Activated naive CD4-positive, alpha-beta T cell treated with anti-CD3 and anti-CD28 coated beads for 36 hours (primary cell): ENCODE measurements at regions not wholly inside any gene's neighbourhood (a gene's known extent, or its start where the extent isn't known, plus 50 kb on each side); places are given as distances from the start of the nearest gene placed in this dataset.

Experiments used
- CTCF ChIA-PET: fragments of 350-600 bp; sonication (Branson Sonifier 250); formaldehyde crosslinking; loops from one replicate; lab custom pipeline; 2021; ENCODE audit warnings: antibody characterized with exemption; lab: Charles Lee
- DNase-seq: peaks from one replicate; pipeline ENCODE4 v3.0.0-alpha.2; 2020
- H3K27ac Mint-ChIP-seq: one replicate; pipeline ENCODE4 v1.8.0; 2021; ENCODE audit warnings: mild to moderate bottlenecking, mixed read lengths
- H3K27me3 Mint-ChIP-seq: one replicate; pipeline ENCODE4 v1.8.0; 2021; ENCODE audit warnings: low read depth, mixed read lengths
- H3K36me3 Mint-ChIP-seq: one replicate; pipeline ENCODE4 v1.8.0; 2021; ENCODE audit warnings: low read depth, mixed read lengths
- H3K4me1 Mint-ChIP-seq: one replicate; pipeline ENCODE4 v1.8.0; 2021; ENCODE audit warnings: low read depth, mixed read lengths
- H3K4me3 Mint-ChIP-seq: one replicate; pipeline ENCODE4 v1.8.0; 2021; ENCODE audit warnings: mild to moderate bottlenecking, moderate library complexity, mixed read lengths
- H3K9me3 Mint-ChIP-seq: one replicate; pipeline ENCODE4 v1.8.0; 2021; ENCODE audit warnings: mixed read lengths
- intact Hi-C: fragments of 100-400 bp; cut with micrococcal nuclease; formaldehyde crosslinking; loops from one replicate; pipeline ENCODE4 v1.15.1; 2023

GRCh38 chrX:120774606-120775005 is 101.1 kb downstream of the CT47B1 start:
- CTCF ChIA-PET = no interaction called here
- Mint-ChIP-seq H3K9me3 (peaks cover 2% of the 10 kb centered on the region), H3K27me3 (no peaks in the 10 kb centered on the region)

DNA sequence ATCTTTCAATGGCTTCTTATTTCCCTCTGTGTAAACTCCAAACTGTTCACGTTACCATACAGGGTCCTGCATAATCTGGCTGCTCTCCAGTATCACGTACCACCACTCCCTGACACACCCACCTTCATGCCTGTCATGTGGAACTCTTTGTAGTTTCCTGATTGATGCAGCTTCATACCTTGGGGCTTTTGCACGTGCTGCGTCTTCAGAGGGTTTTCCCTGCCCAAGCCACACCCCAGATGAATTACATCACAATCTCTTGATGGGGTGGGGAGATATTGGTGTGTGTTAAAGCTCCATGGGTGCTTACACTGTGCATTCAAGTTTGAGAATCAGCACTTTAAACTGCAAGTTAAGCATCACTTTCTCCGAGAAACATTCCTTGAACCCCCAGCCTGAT is 101.9 kb downstream of the CT47B1 start:
- intact Hi-C loops = loop anchor here (5.0 kb wide), 1 partner anchor 216 kb away; no protein-coding TSS in a partner anchor
- CTCF ChIA-PET = no interaction called here
- H3K4me3 Mint-ChIP-seq = no peak overlapping the region

More at GRCh38 chrX:120774606-120775005, 101.1 kb downstream of the CT47B1 start:
- H3K4me1 Mint-ChIP-seq = peaks cover 2% of the 10 kb centered on the region
- H3K36me3 Mint-ChIP-seq = no peaks in the 10 kb centered on the region
- DNase-seq = no peak
- intact Hi-C loops = loop anchor here (5.0 kb wide), 1 partner anchor 217 kb away; no protein-coding TSS in a partner anchor
- no peak overlapping the region for H3K27ac Mint-ChIP-seq
- no peak overlapping the region for H3K4me3 Mint-ChIP-seq

GRCh38 chrX:120769576-120770341 is 105.9 kb downstream of the CT47B1 start:
- intact Hi-C loops = loop anchor here (1.0 to 5.0 kb wide), 4 partner anchors 33 to 271 kb away; no protein-coding TSS in a partner anchor
- Mint-ChIP-seq H3K4me3 (no peak overlapping the region), H3K36me3 (no peaks in the 10 kb centered on the region), H3K9me3 (no peaks in the 10 kb centered on the region), H3K27ac (no peak overlapping the region), H3K27me3 (no peaks in the 10 kb centered on the region), H3K4me1 (peaks cover 2% of the 10 kb centered on the region)
- DNase-seq = peak; percentile 21
- CTCF ChIA-PET = interaction anchor here (0.5 to 1.8 kb wide), 5 partner anchors 16 to 1423 kb away, joined by 3 to 5 read pairs (median 4); no protein-coding TSS in a partner anchor

More for the DNA sequence above, 101.9 kb downstream of the CT47B1 start:
- Mint-ChIP-seq H3K4me1 (peaks cover 2% of the 10 kb centered on the region), H3K27ac (no peak overlapping the region), H3K36me3 (no peaks in the 10 kb centered on the region), H3K27me3 (no peaks in the 10 kb centered on the region), H3K9me3 (peaks cover 2% of the 10 kb centered on the region)
- DNase-seq = no peak

GRCh38 chrX:120768681-120769080 is 107.0 kb downstream of the CT47B1 start:
- no peak for DNase-seq
- no peak overlapping the region for H3K27ac Mint-ChIP-seq
- peaks cover 2% of the 10 kb centered on the region for H3K4me1 Mint-ChIP-seq
- H3K9me3 Mint-ChIP-seq = no peaks in the 10 kb centered on the region
- no peaks in the 10 kb centered on the region for H3K27me3 Mint-ChIP-seq
- CTCF ChIA-PET = interaction anchor here (0.5 kb wide), 1 partner anchor 148 kb away, joined by 3 read pairs; no protein-coding TSS in a partner anchor
- no peak overlapping the region for H3K4me3 Mint-ChIP-seq
- H3K36me3 Mint-ChIP-seq = no peaks in the 10 kb centered on the region
- intact Hi-C loops = no loop called here

DNA sequence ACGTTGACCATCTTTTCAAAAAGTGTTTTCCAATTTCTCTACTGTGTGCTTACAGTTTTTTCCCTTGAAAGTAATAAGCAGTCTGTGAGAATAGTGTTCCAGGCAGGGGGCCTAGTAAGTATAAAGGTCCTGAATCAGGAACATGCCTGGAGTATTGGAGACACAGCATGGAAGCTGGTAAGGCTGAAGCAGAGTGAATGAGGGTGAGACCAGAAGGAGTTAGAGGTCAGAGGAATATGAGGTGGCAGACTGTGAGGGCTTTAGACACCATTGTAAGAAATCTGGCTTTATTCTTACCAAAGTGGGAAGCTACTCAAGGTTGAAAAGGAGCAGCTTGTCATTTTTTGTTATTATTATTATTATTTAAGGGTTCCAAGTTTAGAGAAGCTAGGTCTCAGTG is 107.4 kb downstream of the CT47B1 start:
- no peaks in the 10 kb centered on the region for H3K36me3 Mint-ChIP-seq
- no peak for DNase-seq
- peaks cover 2% of the 10 kb centered on the region for H3K4me1 Mint-ChIP-seq
- no peaks in the 10 kb centered on the region for H3K9me3 Mint-ChIP-seq
- no peaks in the 10 kb centered on the region for H3K27me3 Mint-ChIP-seq
- CTCF ChIA-PET = no interaction called here
- no peak overlapping the region for H3K4me3 Mint-ChIP-seq
- H3K27ac Mint-ChIP-seq = no peak overlapping the region
- intact Hi-C loops = no loop called here

DNA sequence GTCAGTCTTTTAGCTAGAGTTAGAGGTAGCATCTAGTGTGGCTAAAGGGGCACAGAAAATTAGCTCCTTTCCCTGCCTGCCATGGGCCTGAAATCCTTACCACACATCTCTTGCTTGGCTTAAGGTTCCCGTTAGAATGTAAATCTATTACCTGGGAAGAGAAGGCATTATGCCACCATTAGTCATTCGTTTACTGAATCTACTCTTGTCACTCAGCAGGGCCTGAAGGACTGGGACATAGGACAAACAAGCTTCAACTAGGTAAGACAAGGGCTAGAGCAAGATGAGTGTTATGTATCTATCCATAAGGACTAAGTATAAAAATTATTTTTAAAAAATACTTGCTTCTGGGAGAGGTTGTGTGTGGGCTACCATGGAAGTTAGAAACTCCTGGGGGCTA is 112.4 kb downstream of the CT47B1 start:
- H3K4me1 Mint-ChIP-seq = peaks cover 7% of the 10 kb centered on the region
- no peak overlapping the region for H3K27ac Mint-ChIP-seq
- H3K27me3 Mint-ChIP-seq = no peaks in the 10 kb centered on the region
- CTCF ChIA-PET = interaction anchor here (1.1 kb wide), 1 partner anchor 16 kb away, joined by 4 read pairs; no protein-coding TSS in a partner anchor
- no peaks in the 10 kb centered on the region for H3K36me3 Mint-ChIP-seq
- no peak overlapping the region for H3K4me3 Mint-ChIP-seq
- H3K9me3 Mint-ChIP-seq = no peaks in the 10 kb centered on the region
- intact Hi-C loops = no loop called here
- no peak for DNase-seq

GRCh38 chrX:120761810-120762209 is 113.9 kb downstream of the CT47B1 start:
- CTCF ChIA-PET = no interaction called here
- intact Hi-C loops = no loop called here

GRCh38 chrX:120759685-120760084 is 116.0 kb downstream of the CT47B1 start:
- no peak for DNase-seq
- intact Hi-C loops = loop anchor here (10.0 kb wide), 1 partner anchor 445 kb away; the partner anchor contains the start of gene TMEM255A

More at GRCh38 chrX:120761810-120762209, 113.9 kb downstream of the CT47B1 start:
- no peak for DNase-seq
- Mint-ChIP-seq H3K9me3 (no peaks in the 10 kb centered on the region), H3K4me3 (no peak overlapping the region), H3K36me3 (no peaks in the 10 kb centered on the region), H3K27ac (no peak overlapping the region), H3K4me1 (peaks cover 7% of the 10 kb centered on the region), H3K27me3 (no peaks in the 10 kb centered on the region)

GRCh38 chrX:120755066-120755846 is 120.4 kb downstream of the CT47B1 start:
- no peaks in the 10 kb centered on the region for H3K36me3 Mint-ChIP-seq
- H3K9me3 Mint-ChIP-seq = no peaks in the 10 kb centered on the region
- CTCF ChIA-PET = no interaction called here
- H3K4me1 Mint-ChIP-seq = peaks cover 45% of the 10 kb centered on the region
- H3K27me3 Mint-ChIP-seq = no peaks in the 10 kb centered on the region
- H3K27ac Mint-ChIP-seq = peak overlapping the region; percentile 67
- intact Hi-C loops = loop anchor here (2.0 to 10.0 kb wide), 2 partner anchors 78 to 440 kb away; partner anchors contain the start of gene TMEM255A
- H3K4me3 Mint-ChIP-seq = no peak overlapping the region
- peak; percentile 40 for DNase-seq

More at GRCh38 chrX:120759685-120760084, 116.0 kb downstream of the CT47B1 start:
- Mint-ChIP-seq H3K27ac (no peak overlapping the region), H3K4me1 (peaks cover 19% of the 10 kb centered on the region), H3K27me3 (no peaks in the 10 kb centered on the region), H3K4me3 (no peak overlapping the region), H3K36me3 (no peaks in the 10 kb centered on the region), H3K9me3 (no peaks in the 10 kb centered on the region)
- CTCF ChIA-PET = interaction anchor here (0.5 kb wide), 1 partner anchor 1307 kb away, joined by 3 read pairs; no protein-coding TSS in a partner anchor

DNA sequence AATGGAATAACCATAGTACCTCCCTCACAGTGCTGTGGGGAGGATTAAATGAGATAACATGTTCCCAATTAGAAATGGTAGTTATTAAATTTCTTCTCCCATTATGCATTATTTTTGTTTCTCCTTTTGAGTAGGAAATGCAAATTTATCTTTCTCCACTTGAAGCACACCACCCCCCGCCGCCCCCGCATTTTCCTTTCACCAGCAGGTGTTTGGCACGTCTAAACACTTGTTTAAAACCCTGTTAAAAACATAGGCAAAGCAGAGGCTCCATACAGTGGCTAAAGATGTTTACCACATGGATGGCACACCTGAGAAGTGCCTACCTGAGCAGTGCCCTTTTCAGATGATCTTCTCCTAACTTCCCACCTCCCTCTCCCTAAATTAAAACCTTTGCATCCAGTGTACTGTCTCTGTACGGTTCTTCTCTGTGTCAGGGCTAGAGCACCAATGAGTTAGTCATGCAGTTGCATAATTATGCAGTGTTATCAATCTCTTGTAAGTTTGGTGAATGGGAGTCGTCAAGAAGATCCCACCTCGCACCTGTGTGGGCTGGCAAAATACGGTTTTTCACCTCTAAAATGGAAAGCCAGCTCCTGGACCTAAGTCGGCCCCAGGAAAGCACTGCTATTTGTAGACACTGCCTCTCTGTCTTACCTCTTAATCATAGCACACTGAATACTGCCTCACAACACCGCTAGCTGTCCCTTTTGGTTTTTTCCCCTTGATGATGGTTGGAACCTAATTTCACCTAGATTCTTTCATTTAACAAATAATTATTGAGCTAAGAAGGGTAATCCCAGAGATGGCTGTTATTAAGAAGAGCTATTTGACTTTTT is 122.0 kb downstream of the CT47B1 start:
- CTCF ChIA-PET = interaction anchor here (0.7 to 2.2 kb wide), 3 partner anchors 17 to 179 kb away, joined by 3 to 5 read pairs (median 4); no protein-coding TSS in a partner anchor
- H3K4me3 Mint-ChIP-seq = peak overlapping the region; percentile 44
- DNase-seq = peak; percentile 51
- no peaks in the 10 kb centered on the region for H3K27me3 Mint-ChIP-seq
- peaks cover 46% of the 10 kb centered on the region for H3K4me1 Mint-ChIP-seq
- intact Hi-C loops = loop anchor here (1.0 to 10.0 kb wide), 6 partner anchors 16 to 439 kb away; partner anchors contain the start of genes C1GALT1C1, CUL4B and TMEM255A
- H3K27ac Mint-ChIP-seq = peak overlapping the region; percentile 65
- no peaks in the 10 kb centered on the region for H3K36me3 Mint-ChIP-seq
- H3K9me3 Mint-ChIP-seq = no peaks in the 10 kb centered on the region

DNA sequence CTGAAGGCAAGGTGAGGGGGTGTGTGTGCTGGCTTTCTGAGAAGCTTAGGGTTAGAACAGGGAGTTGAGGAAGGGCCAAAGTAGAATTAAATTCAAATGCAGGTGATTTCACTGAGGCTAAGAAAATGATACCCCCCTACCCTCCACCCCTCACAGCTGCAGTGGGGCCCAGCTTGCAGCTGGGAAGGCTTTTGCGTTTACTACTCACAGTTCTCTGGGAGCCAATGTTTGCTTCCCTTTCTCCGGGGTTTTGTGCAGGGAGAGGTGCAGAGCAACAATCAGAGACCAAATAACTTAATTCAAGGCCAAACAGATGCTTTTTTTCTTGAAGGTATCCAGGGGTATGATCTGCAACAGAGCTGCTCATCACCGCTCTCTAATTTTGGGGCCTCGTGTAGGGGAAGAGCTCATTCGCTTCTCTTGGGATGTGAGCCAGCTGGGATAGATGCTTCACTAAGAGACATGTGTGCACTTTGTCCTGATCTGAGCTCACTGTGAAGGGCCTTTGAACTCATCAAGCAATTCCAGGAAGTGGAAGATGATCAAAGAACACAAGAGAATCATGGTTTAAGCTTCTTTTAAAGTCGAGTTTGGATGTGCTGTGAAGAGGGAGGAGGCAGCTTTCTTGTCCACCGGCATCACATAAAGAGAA is 122.7 kb upstream of the C1GALT1C1 start:
- intact Hi-C loops = loop anchor here (1.0 to 10.0 kb wide), 5 partner anchors 15 to 438 kb away; partner anchors contain the start of genes C1GALT1C1, CUL4B and TMEM255A
- CTCF ChIA-PET = interaction anchor here (0.8 to 2.2 kb wide), 4 partner anchors 16 to 56 kb away, joined by 3 to 5 read pairs (median 4); no protein-coding TSS in a partner anchor
- H3K36me3 Mint-ChIP-seq = no peaks in the 10 kb centered on the region
- peak overlapping the region; percentile 44 for H3K27ac Mint-ChIP-seq
- H3K9me3 Mint-ChIP-seq = no peaks in the 10 kb centered on the region
- H3K27me3 Mint-ChIP-seq = no peaks in the 10 kb centered on the region
- peak overlapping the region; percentile 14 for H3K4me3 Mint-ChIP-seq
- no peak for DNase-seq
- peaks cover 48% of the 10 kb centered on the region for H3K4me1 Mint-ChIP-seq
